DND-41 (cell line): ENCODE measurements at regions not wholly inside any gene's neighbourhood (a gene's known extent, or its start where the extent isn't known, plus 50 kb on each side); places are given as distances from the start of the nearest gene placed in this dataset.

Source experiments
- EZH2 ChIP-seq: IDR thresholded peaks from 3 replicates; pipeline ENCODE4 v1.6.1; 2012; ENCODE audit warnings: borderline replicate concordance, low read depth, mild to moderate bottlenecking, moderate library complexity, low read length, inconsistent platforms; ENCODE audit not compliant: severe bottlenecking
- TF ChIP-seq, protein P1 (sequence below): IDR thresholded peaks from 2 replicates; pipeline ENCODE4 v1.5.1; 2012; ENCODE audit warnings: borderline replicate concordance, low read length, moderate library complexity, mild to moderate bottlenecking; ENCODE audit not compliant: poor library complexity, severe bottlenecking; ENCODE audit errors: extremely low read depth

DNA sequence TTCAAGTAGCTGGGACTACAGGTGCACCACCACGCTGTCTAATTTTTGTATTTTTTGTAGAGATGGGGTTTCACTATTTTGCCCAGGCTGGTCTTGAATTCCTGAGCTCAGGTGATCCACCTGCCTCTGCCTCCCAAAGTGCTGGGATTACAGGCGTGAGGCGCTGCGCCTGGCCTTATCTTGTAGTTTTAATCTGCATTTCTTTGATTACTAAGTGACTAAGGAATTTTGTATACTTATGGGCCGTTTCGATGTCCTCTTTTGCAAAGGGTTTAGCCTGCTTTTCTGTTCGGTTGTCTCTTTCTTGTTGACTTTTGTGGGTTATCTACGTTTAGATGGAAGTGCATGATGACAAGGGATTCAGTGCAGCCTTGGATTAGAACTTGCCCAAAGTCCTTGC lies 500.6 kb downstream of the QKI start:
- TF ChIP-seq EZH2: no peak
- TF ChIP-seq, protein P1, sequence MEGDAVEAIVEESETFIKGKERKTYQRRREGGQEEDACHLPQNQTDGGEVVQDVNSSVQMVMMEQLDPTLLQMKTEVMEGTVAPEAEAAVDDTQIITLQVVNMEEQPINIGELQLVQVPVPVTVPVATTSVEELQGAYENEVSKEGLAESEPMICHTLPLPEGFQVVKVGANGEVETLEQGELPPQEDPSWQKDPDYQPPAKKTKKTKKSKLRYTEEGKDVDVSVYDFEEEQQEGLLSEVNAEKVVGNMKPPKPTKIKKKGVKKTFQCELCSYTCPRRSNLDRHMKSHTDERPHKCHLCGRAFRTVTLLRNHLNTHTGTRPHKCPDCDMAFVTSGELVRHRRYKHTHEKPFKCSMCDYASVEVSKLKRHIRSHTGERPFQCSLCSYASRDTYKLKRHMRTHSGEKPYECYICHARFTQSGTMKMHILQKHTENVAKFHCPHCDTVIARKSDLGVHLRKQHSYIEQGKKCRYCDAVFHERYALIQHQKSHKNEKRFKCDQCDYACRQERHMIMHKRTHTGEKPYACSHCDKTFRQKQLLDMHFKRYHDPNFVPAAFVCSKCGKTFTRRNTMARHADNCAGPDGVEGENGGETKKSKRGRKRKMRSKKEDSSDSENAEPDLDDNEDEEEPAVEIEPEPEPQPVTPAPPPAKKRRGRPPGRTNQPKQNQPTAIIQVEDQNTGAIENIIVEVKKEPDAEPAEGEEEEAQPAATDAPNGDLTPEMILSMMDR: no peak
